Tibial nerve (tissue), 4 donors: ENCODE measurements at regions not wholly inside any gene's neighbourhood (a gene's known extent, or its start where the extent isn't known, plus 50 kb on each side); places are given as distances from the start of the nearest gene placed in this dataset.

Source experiments
- DNase-seq, 2 donors: peaks; one replicate each; pipeline ENCODE4 v3.0.0-alpha.2; 2019; ENCODE audit warnings: low spot score in 2 of 2
- H3K27ac ChIP-seq, 4 donors: fragments of 200-600 bp; sonication (generic) in 3 of 4; one replicate each; pipeline ENCODE4 v1.5.1; 2017 to 2019; ENCODE audit warnings: mild to moderate bottlenecking in 1 of 4
- H3K27me3 ChIP-seq, 2 donors: fragments of 200-600 bp; sonication (generic) in 1 of 2; one replicate each; pipeline versions ENCODE4 v1.5.1 to v1.6.0; 2017 to 2019
- H3K36me3 ChIP-seq, 3 donors: fragments of 200-600 bp; sonication (generic); one replicate each; pipeline ENCODE4 v1.5.1; 2018 to 2019
- H3K4me1 ChIP-seq, 4 donors: fragments of 200-600 bp; sonication (generic) in 3 of 4; one replicate each; pipeline ENCODE4 v1.5.1; 2017 to 2019
- H3K4me3 ChIP-seq, 4 donors: fragments of 200-600 bp; sonication (generic) in 3 of 4; one replicate each; pipeline ENCODE4 v1.5.1; 2017 to 2019; ENCODE audit warnings: mild to moderate bottlenecking in 1 of 4, moderate library complexity in 1 of 4
- H3K9me3 ChIP-seq, 4 donors: fragments of 200-600 bp; sonication (generic) in 3 of 4; one replicate each; pipeline ENCODE4 v1.5.1; 2017 to 2019
- CTCF ChIP-seq, 5 experiments: fragments of 200-600 bp in 3 of 5; fragments of 450-650 bp in 2 of 5; sonication (generic) in 3 of 5; IDR thresholded peaks; one replicate each; pipeline ENCODE4 v1.5.1; 2016 to 2019; ENCODE audit warnings: antibody characterized with exemption in 5 of 5, mild to moderate bottlenecking in 3 of 5, moderate library complexity in 2 of 5
- EP300 ChIP-seq, 2 donors: sonication (generic); formaldehyde crosslinking; IDR thresholded peaks; one replicate each; pipeline ENCODE4 v1.6.1; 2017; ENCODE audit warnings: antibody characterized with exemption in 2 of 2, mild to moderate bottlenecking in 1 of 2
- POLR2A ChIP-seq, 2 donors: fragments of 450-650 bp; IDR thresholded peaks; one replicate each; pipeline ENCODE4 v1.6.1; 2017; ENCODE audit warnings: antibody characterized with exemption in 2 of 2, mild to moderate bottlenecking in 2 of 2, moderate library complexity in 2 of 2
- WGBS, 2 donors: methylation state at CpG; one replicate each; pipeline ENCODE4 v1.1.5; 2018; 5-methylcytosine and 5-hydroxymethylcytosine counted together

- WGBS, 2 donors = 78 to 94% methylated on average over 5 of the region's 5 CpGs
- Histone ChIP-seq H3K4me1 (peaks cover 0 to 6% (median 0%) of the 10 kb centered on the region in 4 donors), H3K9me3 (no peaks in the 10 kb centered on the region), H3K36me3 (no peaks in the 10 kb centered on the region), H3K27me3 (no peaks in the 10 kb centered on the region), H3K27ac (no peak overlapping the region), H3K4me3 (no peak overlapping the region)
- DNase-seq = no peak
- TF ChIP-seq EP300 (IDR thresholded peaks at IDR 0.05) (no peak), CTCF (IDR thresholded peaks at IDR 0.05) (no peak), POLR2A (IDR thresholded peaks at IDR 0.05) (no peak)
Observed at GRCh38 chr13:34618654-34619053, 323.4 kb upstream of the NBEA start.

GRCh38 chr13:34619326-34619725 is 322.7 kb upstream of the NBEA start:
- H3K9me3 ChIP-seq = no peaks in the 10 kb centered on the region
- no peak overlapping the region for H3K4me3 ChIP-seq
- H3K36me3 ChIP-seq = no peaks in the 10 kb centered on the region
- no peak overlapping the region for H3K27ac ChIP-seq
- 53% methylated on average over 5 of the region's 5 CpGs for WGBS, 2 donors
- peaks cover 0 to 6% (median 0%) of the 10 kb centered on the region in 4 donors for H3K4me1 ChIP-seq
- no peaks in the 10 kb centered on the region for H3K27me3 ChIP-seq
- no peak for DNase-seq
- TF ChIP-seq CTCF (IDR thresholded peaks at IDR 0.05) (no peak), EP300 (IDR thresholded peaks at IDR 0.05) (no peak), POLR2A (IDR thresholded peaks at IDR 0.05) (no peak)

GRCh38 chr13:34620074-34620850 is 321.8 kb upstream of the NBEA start:
- H3K27ac ChIP-seq = no peak overlapping the region

GRCh38 chr13:34620862-34621261 is 321.2 kb upstream of the NBEA start:
- no peak for DNase-seq
- peaks cover 0 to 6% (median 0%) of the 10 kb centered on the region in 4 donors for H3K4me1 ChIP-seq
- H3K27me3 ChIP-seq = no peaks in the 10 kb centered on the region
- H3K36me3 ChIP-seq = no peaks in the 10 kb centered on the region
- no peak overlapping the region for H3K4me3 ChIP-seq
- 72 to 77% methylated on average over 1 of the region's 1 CpG for WGBS, 2 donors
- H3K27ac ChIP-seq = no peak overlapping the region
- H3K9me3 ChIP-seq = no peaks in the 10 kb centered on the region
- TF ChIP-seq EP300 (IDR thresholded peaks at IDR 0.05) (no peak), CTCF (IDR thresholded peaks at IDR 0.05) (no peak), POLR2A (IDR thresholded peaks at IDR 0.05) (no peak)

More at GRCh38 chr13:34620074-34620850, 321.8 kb upstream of the NBEA start:
- TF ChIP-seq CTCF (IDR thresholded peaks at IDR 0.05) (no peak), EP300 (IDR thresholded peaks at IDR 0.05) (no peak), POLR2A (IDR thresholded peaks at IDR 0.05) (no peak)
- Histone ChIP-seq H3K4me1 (peaks cover 0 to 6% (median 0%) of the 10 kb centered on the region in 4 donors), H3K36me3 (no peaks in the 10 kb centered on the region), H3K27me3 (no peaks in the 10 kb centered on the region), H3K4me3 (no peak overlapping the region), H3K9me3 (no peaks in the 10 kb centered on the region)
- 47 to 50% methylated on average over 7 of the region's 7 CpGs for WGBS, 2 donors
- no peak for DNase-seq

GRCh38 chr13:34623331-34623730 is 318.7 kb upstream of the NBEA start:
- Histone ChIP-seq H3K4me1 (peaks cover 0 to 6% (median 0%) of the 10 kb centered on the region in 4 donors), H3K27ac (no peak overlapping the region), H3K27me3 (no peaks in the 10 kb centered on the region), H3K36me3 (no peaks in the 10 kb centered on the region), H3K4me3 (no peak overlapping the region), H3K9me3 (no peaks in the 10 kb centered on the region)
- TF ChIP-seq CTCF (IDR thresholded peaks at IDR 0.05) = no peak
- TF ChIP-seq POLR2A (IDR thresholded peaks at IDR 0.05) = no peak
- TF ChIP-seq EP300 (IDR thresholded peaks at IDR 0.05) = no peak
- WGBS, 2 donors = 87 to 96% methylated on average over 4 of the region's 4 CpGs
- no peak for DNase-seq
